Liver (tissue), 8 donors: ENCODE measurements at regions not wholly inside any gene's neighbourhood (a gene's known extent, or its start where the extent isn't known, plus 50 kb on each side); places are given as distances from the start of the nearest gene placed in this dataset.
"Not testable (repeated sequence)": the region's sequence is repeated elsewhere in the genome, so short reads cannot be mapped to it uniquely, and the experiment has no call there.

Source experiments
- DNase-seq: peaks from one replicate; pipeline ENCODE4 v3.0.0-alpha.2; 2017; ENCODE audit warnings: low spot score
- H3K27ac ChIP-seq, 2 donors: one replicate each; pipeline ENCODE4 v1.7.0; 2013; ENCODE audit warnings: inconsistent platforms in 2 of 2, low read length in 2 of 2, control low read depth in 1 of 2, low read depth in 1 of 2, mild to moderate bottlenecking in 1 of 2
- H3K27me3 ChIP-seq, 4 donors: one replicate each; pipeline versions ENCODE4 v1.6.1 to v1.7.0; 2013; ENCODE audit warnings: low read length in 3 of 4, inconsistent platforms in 1 of 4, mild to moderate bottlenecking in 1 of 4, moderate library complexity in 1 of 4; ENCODE audit not compliant: control insufficient read depth in 4 of 4, insufficient read depth in 4 of 4
- H3K36me3 ChIP-seq, 4 donors: one replicate each; pipeline versions ENCODE4 v1.6.1 to v1.7.0; 2013; ENCODE audit warnings: low read length in 3 of 4, mild to moderate bottlenecking in 3 of 4, low read depth in 1 of 4, moderate library complexity in 1 of 4; ENCODE audit not compliant: control insufficient read depth in 4 of 4, insufficient read depth in 3 of 4
- H3K4me1 ChIP-seq, 4 donors: one replicate each; pipeline versions ENCODE4 v1.6.1 to v1.7.0; 2013; ENCODE audit warnings: low read length in 3 of 4, mild to moderate bottlenecking in 3 of 4, moderate library complexity in 1 of 4; ENCODE audit not compliant: control insufficient read depth in 4 of 4, insufficient read depth in 4 of 4
- H3K4me3 ChIP-seq, 3 donors: one replicate each; pipeline versions ENCODE4 v1.6.1 to v1.7.0; 2013; ENCODE audit warnings: low read length in 3 of 3, control low read depth in 1 of 3, low read depth in 1 of 3, mild to moderate bottlenecking in 1 of 3
- H3K9ac ChIP-seq, 2 donors: one replicate each; pipeline ENCODE4 v1.7.0; 2013; ENCODE audit warnings: low read length in 2 of 2, mild to moderate bottlenecking in 2 of 2, moderate library complexity in 2 of 2, control low read depth in 1 of 2, low read depth in 1 of 2
- H3K9me3 ChIP-seq, 4 donors: one replicate each; pipeline versions ENCODE4 v1.6.1 to v1.7.0; 2013; ENCODE audit warnings: low read length in 3 of 4; ENCODE audit not compliant: control insufficient read depth in 4 of 4
- ATF3 ChIP-seq: IDR thresholded peaks from 2 replicates; pipeline ENCODE4 v1.6.1; 2016; ENCODE audit warnings: antibody characterized with exemption
- CTCF ChIP-seq: fragments of 150-350 bp; IDR thresholded peaks from 2 replicates; pipeline ENCODE4 v1.5.1; 2017; ENCODE audit warnings: improper control_type of control experiment, low read depth, low read length; ENCODE audit not compliant: missing input control
- EGR1 ChIP-seq, 2 donors: IDR thresholded peaks; 2 replicates each; pipeline ENCODE4 v1.6.1; 2016 to 2018; ENCODE audit warnings: antibody characterized with exemption in 2 of 2, low read depth in 2 of 2
- FOXA1 ChIP-seq: IDR thresholded peaks from 2 replicates; pipeline ENCODE4 v1.6.1; 2016; ENCODE audit warnings: antibody characterized with exemption
- FOXA2 ChIP-seq: IDR thresholded peaks from 2 replicates; pipeline ENCODE4 v1.6.1; 2016; ENCODE audit warnings: antibody characterized with exemption
- GABPA ChIP-seq, 2 donors: IDR thresholded peaks in 1 of 2; conservative IDR thresholded peaks in 1 of 2; 2 replicates each; pipeline ENCODE4 v1.6.1; 2016; ENCODE audit warnings: antibody characterized with exemption in 2 of 2, mild to moderate bottlenecking in 1 of 2, moderate library complexity in 1 of 2
- HNF4G ChIP-seq: IDR thresholded peaks from 2 replicates; pipeline ENCODE4 v1.6.1; 2016; ENCODE audit warnings: antibody characterized with exemption
- JUND ChIP-seq, 2 donors: IDR thresholded peaks; 2 replicates each; pipeline ENCODE4 v1.6.1; 2016; ENCODE audit warnings: antibody characterized with exemption in 2 of 2
- MAX ChIP-seq: IDR thresholded peaks from 2 replicates; pipeline ENCODE4 v1.6.1; 2016; ENCODE audit warnings: antibody characterized with exemption
- NR2F2 ChIP-seq: IDR thresholded peaks from 2 replicates; pipeline ENCODE4 v1.6.1; 2016; ENCODE audit warnings: antibody characterized with exemption
- RAD21 ChIP-seq, 2 donors: IDR thresholded peaks; 2 replicates each; pipeline ENCODE4 v1.6.1; 2016; ENCODE audit warnings: antibody characterized with exemption in 2 of 2, mild to moderate bottlenecking in 2 of 2
- REST ChIP-seq: IDR thresholded peaks from 2 replicates; pipeline ENCODE4 v1.6.1; 2016; ENCODE audit warnings: antibody characterized with exemption, mild to moderate bottlenecking
- RXRA ChIP-seq, 2 donors: IDR thresholded peaks; 2 replicates each; pipeline ENCODE4 v1.6.1; 2017 to 2018; ENCODE audit warnings: antibody characterized with exemption in 2 of 2, mild to moderate bottlenecking in 1 of 2
- SP1 ChIP-seq: IDR thresholded peaks from 2 replicates; pipeline ENCODE4 v1.6.1; 2018; ENCODE audit warnings: antibody characterized with exemption, mild to moderate bottlenecking
- TAF1 ChIP-seq: conservative IDR thresholded peaks from 2 replicates; pipeline ENCODE4 v1.6.1; 2016; ENCODE audit warnings: antibody characterized with exemption, mild to moderate bottlenecking
- YY1 ChIP-seq: IDR thresholded peaks from 2 replicates; pipeline ENCODE4 v1.6.1; 2016; ENCODE audit warnings: antibody characterized with exemption, mild to moderate bottlenecking
- ZBTB33 ChIP-seq: IDR thresholded peaks from 2 replicates; pipeline ENCODE4 v1.6.1; 2016; ENCODE audit warnings: antibody characterized with exemption
- whole genome bisulfite sequencing: extraction: QIAGEN DNeasy Blood & Tissue Kit; methylation state at CpG from one replicate; pipeline ENCODE4 v1.1.7; 2013; 5-methylcytosine and 5-hydroxymethylcytosine counted together
- donor health status: healthy.
- donor health status: healthy.
- donor health status: healthy.
- donor health status: healthy.
- donor health status: healthy.

GRCh38 chr5:111820072-111820471, 63.1 kb upstream of the NREP start:
- WGBS, result 76% methylated on average over 5 of the region's 5 CpGs
- DNase-seq, result no peak
- Histone ChIP-seq H3K27ac (no peak overlapping the region), H3K4me3 (no peak overlapping the region), H3K27me3 (no peaks in the 10 kb centered on the region), H3K9me3 (peaks cover 0 to 2% (median 0%) of the 10 kb centered on the region in 4 donors), H3K4me1 (no peaks in the 10 kb centered on the region), H3K9ac (no peak overlapping the region), H3K36me3 (no peaks in the 10 kb centered on the region)
- TF ChIP-seq NR2F2, result no peak
- TF ChIP-seq GABPA (IDR thresholded peaks at IDR 0.05 in 1 of 2, conservative IDR thresholded peaks at IDR 0.05 in 1 of 2), result no peak
- TF ChIP-seq YY1, result no peak
- no peak for TF ChIP-seq HNF4G
- no peak for TF ChIP-seq MAX
- no peak for TF ChIP-seq FOXA1
- TF ChIP-seq RXRA (IDR thresholded peaks at IDR 0.05), result no peak
- no peak for TF ChIP-seq REST
- no peak for TF ChIP-seq ATF3
- TF ChIP-seq CTCF, result no peak
- no peak for TF ChIP-seq FOXA2
- TF ChIP-seq TAF1, result no peak

- H3K4me3 ChIP-seq, H3K27ac ChIP-seq, H3K4me1 ChIP-seq, H3K27me3 ChIP-seq, H3K9ac ChIP-seq, H3K36me3 ChIP-seq, DNase-seq, H3K9me3 ChIP-seq: not testable (repeated sequence)
- 89% methylated on average over 1 of the region's 1 CpG for WGBS
Observed at GRCh38 chr5:111819028-111819427, 62.0 kb upstream of the NREP start.

- Histone ChIP-seq H3K27ac (no peak overlapping the region), H3K36me3 (no peaks in the 10 kb centered on the region), H3K4me3 (no peak overlapping the region), H3K27me3 (no peaks in the 10 kb centered on the region), H3K4me1 (peaks cover 0 to 14% (median 0%) of the 10 kb centered on the region in 4 donors), H3K9ac (no peak overlapping the region), H3K9me3 (no peaks in the 10 kb centered on the region)
- DNase-seq, result no peak
- TF ChIP-seq RXRA (IDR thresholded peaks at IDR 0.05) (no peak), ATF3 (no peak), YY1 (no peak), HNF4G (no peak), GABPA (IDR thresholded peaks at IDR 0.05 in 1 of 2, conservative IDR thresholded peaks at IDR 0.05 in 1 of 2) (no peak), FOXA2 (no peak), JUND (IDR thresholded peaks at IDR 0.05) (no peak), RAD21 (IDR thresholded peaks at IDR 0.05) (no peak), ZBTB33 (no peak), REST (no peak), TAF1 (no peak), SP1 (no peak), EGR1 (IDR thresholded peaks at IDR 0.05; ENCODE audit: low read depth in 2 of 2) (no peak)
Observed at GRCh38 chr5:111813537-111813936, 56.5 kb upstream of the NREP start.
